IMR-90 (cell line): ENCODE measurements at regions not wholly inside any gene's neighbourhood (a gene's known extent, or its start where the extent isn't known, plus 50 kb on each side); places are given as distances from the start of the nearest gene placed in this dataset.

ENCODE experiments used
- ATAC-seq: fragments of 200-7000 bp; cut with Tn5 transposase; 2 replicates; pipeline ENCODE4 v1.9.1; 2020; ENCODE audit warnings: low read depth, mild to moderate bottlenecking, moderate library complexity
- BruUV-seq: library from RNA; stranded (reverse); fragments of 400-500 nt; replicated peaks from 2 replicates; lab custom pipeline; 2021; lab: Mats Ljungman, UMichigan
- CTCF ChIA-PET: fragments of 300-600 bp; formaldehyde crosslinking; extraction: SDS; loops from one replicate; lab custom pipeline; 2021; ENCODE audit warnings: antibody characterized with exemption; lab: Yijun Ruan, JAX
- POLR2A ChIA-PET: fragments of 300-600 bp; sonication (Branson Sonifier 250); formaldehyde crosslinking; loops from one replicate; lab custom pipeline; 2022; ENCODE audit warnings: antibody characterized with exemption; ENCODE audit not compliant: unreplicated experiment; lab: Charles Lee
- DNase-seq: peaks from one replicate; pipeline ENCODE4 v3.0.0; 2013
- H2AFZ ChIP-seq: replicated peaks from 2 replicates; pipeline ENCODE3; 2013; ENCODE audit warnings: low read length, mild to moderate bottlenecking; ENCODE audit not compliant: poor library complexity
- H2AK5ac ChIP-seq: 2 replicates; pipeline ENCODE4 v1.6.1; 2013; ENCODE audit warnings: low read depth, low read length, inconsistent platforms
- H2AK9ac ChIP-seq: replicated peaks from 2 replicates; pipeline ENCODE3; 2013; ENCODE audit warnings: mild to moderate bottlenecking, low read depth, low read length, moderate library complexity; ENCODE audit not compliant: poor library complexity
- H2BK120ac ChIP-seq: 2 replicates; pipeline ENCODE4 v1.6.1; 2013; ENCODE audit warnings: low read depth, low read length, inconsistent platforms
- H2BK15ac ChIP-seq: 3 replicates; pipeline ENCODE4 v1.6.1; 2013; ENCODE audit warnings: low read depth, low read length, inconsistent platforms
- H2BK20ac ChIP-seq: 2 replicates; pipeline ENCODE4 v1.6.1; 2013; ENCODE audit warnings: low read depth, mild to moderate bottlenecking, inconsistent platforms, low read length, moderate library complexity
- H2BK5ac ChIP-seq: 2 replicates; pipeline ENCODE4 v1.6.1; 2013; ENCODE audit warnings: mild to moderate bottlenecking, low read depth, low read length, inconsistent platforms; ENCODE audit not compliant: poor library complexity, severe bottlenecking
- H3K14ac ChIP-seq: replicated peaks from 2 replicates; pipeline ENCODE4 v1.6.1; 2013; ENCODE audit warnings: low read depth, low read length, inconsistent platforms
- H3K18ac ChIP-seq: 2 replicates; pipeline ENCODE4 v1.6.1; 2013; ENCODE audit warnings: low read depth, low read length, control low read depth
- H3K23ac ChIP-seq: 2 replicates; pipeline ENCODE4 v1.6.1; 2013; ENCODE audit warnings: low read depth, low read length, inconsistent platforms
- H3K27ac ChIP-seq: 2 replicates; pipeline ENCODE4 v1.5.1; 2013; ENCODE audit warnings: mild to moderate bottlenecking, control low read depth, low read length; ENCODE audit not compliant: insufficient read depth
- H3K27me3 ChIP-seq: 2 replicates; pipeline ENCODE4 v1.6.1; 2013; ENCODE audit warnings: low read length; ENCODE audit not compliant: control insufficient read depth, insufficient read depth
- H3K36me3 ChIP-seq: 2 replicates; pipeline ENCODE4 v1.6.1; 2013; ENCODE audit warnings: low read length, mixed read lengths; ENCODE audit not compliant: control insufficient read depth, insufficient read depth
- H3K4ac ChIP-seq: 2 replicates; pipeline ENCODE4 v1.6.1; 2013; ENCODE audit warnings: low read depth, low read length, inconsistent platforms
- H3K4me1 ChIP-seq: 2 replicates; pipeline ENCODE4 v1.6.1; 2013; ENCODE audit warnings: low read length, mixed read lengths; ENCODE audit not compliant: control insufficient read depth, insufficient read depth
- H3K4me2 ChIP-seq: 2 replicates; pipeline ENCODE4 v1.6.1; 2013; ENCODE audit warnings: low read depth, mild to moderate bottlenecking, control low read depth, low read length, moderate library complexity
- H3K4me3 ChIP-seq: 2 replicates; pipeline ENCODE4 v1.5.1; 2013; ENCODE audit warnings: low read depth, mild to moderate bottlenecking, control low read depth, low read length, moderate library complexity; ENCODE audit not compliant: insufficient read depth
- H3K56ac ChIP-seq: 2 replicates; pipeline ENCODE4 v1.6.1; 2013; ENCODE audit warnings: low read length, inconsistent platforms; ENCODE audit not compliant: insufficient read depth; ENCODE audit errors: extremely low read depth
- H3K79me1 ChIP-seq, 2 experiments: 2 replicates each; pipeline ENCODE4 v1.6.1; 2013; ENCODE audit warnings: low read length in 2 of 2, inconsistent platforms in 1 of 2, low read depth in 1 of 2
- H3K9ac ChIP-seq: 2 replicates; pipeline ENCODE4 v1.6.1; 2013; ENCODE audit warnings: low read depth, low read length, control low read depth
- H3K9me1 ChIP-seq: 2 replicates; pipeline ENCODE4 v1.6.1; 2013; ENCODE audit warnings: low read length, inconsistent platforms; ENCODE audit not compliant: insufficient read depth
- H3K9me3 ChIP-seq: 2 replicates; pipeline ENCODE4 v1.6.1; 2013; ENCODE audit warnings: low read length; ENCODE audit not compliant: control insufficient read depth, insufficient read depth
- H4K20me1 ChIP-seq: 2 replicates; pipeline ENCODE4 v1.6.1; 2013; ENCODE audit warnings: low read length, inconsistent platforms; ENCODE audit not compliant: insufficient read depth
- H4K5ac ChIP-seq: 2 replicates; pipeline ENCODE4 v1.6.1; 2013; ENCODE audit warnings: mild to moderate bottlenecking, low read depth, low read length, control low read depth
- H4K8ac ChIP-seq, 2 experiments: 2 replicates each; pipeline ENCODE4 v1.6.1; 2013; ENCODE audit warnings: low read depth in 2 of 2, low read length in 2 of 2, control low read depth in 1 of 2, inconsistent platforms in 1 of 2
- H4K91ac ChIP-seq: 2 replicates; pipeline ENCODE4 v1.6.1; 2013; ENCODE audit warnings: low read depth, low read length, inconsistent platforms; ENCODE audit not compliant: insufficient read depth
- FOS ChIP-seq: fragments of 150-350 bp; IDR thresholded peaks from 2 replicates; pipeline ENCODE4 v1.6.1; 2016; ENCODE audit warnings: low read depth, low read length
- RAD21 ChIP-seq: IDR thresholded peaks from 2 replicates; pipeline ENCODE4 v1.6.1; 2012; ENCODE audit warnings: low read length, improper control_type of control experiment
- WGBS, 2 experiments: methylation state at CpG; one replicate each; pipeline versions ENCODE4 v1.1.5 to v1.1.7; 2013; ENCODE audit warnings: missing lambda C conversion rate in 2 of 2; ENCODE audit not compliant: insufficient read length in 1 of 2; ENCODE audit errors: extremely low coverage in 2 of 2; 5-methylcytosine and 5-hydroxymethylcytosine counted together
- dilution Hi-C: fragments of 300-500 bp; cut with HindIII; formaldehyde crosslinking; loops from one replicate; pipeline ENCODE4 v1.14.3; 2018; ENCODE audit warnings: low sequenced_read_pairs; ENCODE audit not compliant: unreplicated experiment
- in situ Hi-C: fragments of 300-500 bp; cut with MboI; formaldehyde crosslinking; loops from 3 replicates; pipeline ENCODE4 v1.14.3; 2019; ENCODE audit warnings: low sequenced_read_pairs, inconsistent platforms, mixed read lengths
- intact Hi-C: fragments of 100-400 bp; cut with micrococcal nuclease; formaldehyde crosslinking; loops from 2 replicates; pipeline ENCODE4 v1.10.0; 2022

DNA sequence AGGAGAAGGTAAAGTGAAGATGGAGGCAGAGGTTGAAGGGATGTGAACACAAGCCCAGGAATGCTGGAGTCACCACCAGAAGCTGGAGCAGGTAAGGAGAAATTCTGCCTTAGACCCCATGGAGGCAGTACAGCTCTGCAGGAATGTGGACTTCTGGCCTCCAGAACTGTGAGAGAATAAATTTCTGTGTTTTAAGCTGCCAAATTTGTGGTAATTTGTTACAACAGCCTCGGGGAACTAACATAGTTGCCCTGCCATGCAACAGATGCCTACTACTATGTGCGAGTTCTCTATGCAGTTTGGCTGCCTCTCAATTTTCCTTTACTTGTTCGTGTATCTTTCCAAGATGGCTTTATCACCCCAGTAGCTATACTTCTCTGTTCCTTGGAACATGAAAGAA, 394.1 kb downstream of the TUSC7 start:
- Histone ChIP-seq H3K4me2 (no peak overlapping the region), H2AK5ac (no peak overlapping the region; the same call in 1 of the 2 replicates), H3K4me3 (no peak overlapping the region), H3K56ac (no peak overlapping the region), H4K8ac (no peak overlapping the region), H2BK120ac (no peak overlapping the region), H3K79me1 (no peaks in the 10 kb centered on the region), H2AK9ac (no peak overlapping the region), H2BK20ac (no peak overlapping the region), H3K9me1 (peaks cover 5% of the 10 kb centered on the region; the same call in 1 of the 2 replicates), H4K20me1 (no peaks in the 10 kb centered on the region), H3K27me3 (no peaks in the 10 kb centered on the region), H3K18ac (no peak overlapping the region), H4K91ac (no peak overlapping the region), H3K9me3 (no peaks in the 10 kb centered on the region), H2BK5ac (no peak overlapping the region), H3K23ac (no peak overlapping the region), H3K14ac (no peak overlapping the region), H3K4ac (no peak overlapping the region), H3K36me3 (no peaks in the 10 kb centered on the region), H3K27ac (no peak overlapping the region), H4K5ac (no peak overlapping the region; the same call in 1 of the 2 replicates), H3K9ac (no peak overlapping the region), H2AFZ (no peak overlapping the region), H2BK15ac (no peak overlapping the region), H3K4me1 (peaks cover 2% of the 10 kb centered on the region)
- dilution Hi-C loops (no loop called here), intact Hi-C loops (no loop called here), in situ Hi-C loops (no loop called here)
- BruUV-seq = no TSS peak
- no peak for ATAC-seq
- ChIA-PET POLR2A (no interaction called here), CTCF (interaction anchor here (0.6 kb wide), 1 partner anchor 466 kb away, joined by 3 read pairs; no protein-coding TSS in a partner anchor)
- TF ChIP-seq FOS (no peak), RAD21 (peak; percentile 14; the same call in 1 of the 2 replicates)
- DNase-seq = no peak
- 56% methylated on average over 3 of the region's 3 CpGs; no CpG with 5 or more reads in 1 of the 2 experiments for WGBS, 2 experiments
